Lower lobe of right lung (tissue), 2 donors: ENCODE measurements at regions not wholly inside any gene's neighbourhood (a gene's known extent, or its start where the extent isn't known, plus 50 kb on each side); places are given as distances from the start of the nearest gene placed in this dataset.

Experiments
- ATAC-seq, 2 donors: fragments of 200-7000 bp; cut with Tn5 transposase; one replicate each; pipeline ENCODE4 v1.9.1; 2020 to 2022; ENCODE audit warnings: mild to moderate bottlenecking in 2 of 2, moderate library complexity in 2 of 2
- DNase-seq: peaks from one replicate; pipeline ENCODE4 v3.0.0-alpha.2; 2020
- H3K27ac ChIP-seq: fragments of 200-600 bp; one replicate; pipeline ENCODE4 v1.8.0; 2022
- H3K27me3 ChIP-seq: fragments of 200-600 bp; one replicate; pipeline ENCODE4 v1.8.0; 2022; ENCODE audit warnings: low read depth
- H3K36me3 ChIP-seq: fragments of 200-600 bp; one replicate; pipeline ENCODE4 v1.8.0; 2022; ENCODE audit warnings: mild to moderate bottlenecking
- H3K4me1 ChIP-seq: fragments of 200-600 bp; one replicate; pipeline ENCODE4 v1.8.0; 2022
- H3K4me3 ChIP-seq: fragments of 200-600 bp; one replicate; pipeline ENCODE4 v1.8.0; 2022; ENCODE audit warnings: mild to moderate bottlenecking
- H3K9me3 ChIP-seq: fragments of 200-600 bp; one replicate; pipeline ENCODE4 v1.8.0; 2022
- CTCF ChIP-seq: fragments of 200-600 bp; IDR thresholded peaks from one replicate; pipeline ENCODE4 v1.8.0; 2022; ENCODE audit warnings: antibody characterized with exemption, mild to moderate bottlenecking
- intact Hi-C: fragments of 100-400 bp; cut with DNase I; formaldehyde crosslinking; loops from one replicate; pipeline ENCODE4 v1.11.0; 2022
- donor health status: DM: no; HTN: yes; CAD: no; lungs with severe emphysema.

- ATAC-seq (no peak), DNase-seq (no peak)
- Histone ChIP-seq H3K4me3 (no peak overlapping the region), H3K4me1 (peaks cover 42% of the 10 kb centered on the region), H3K27me3 (no peaks in the 10 kb centered on the region), H3K27ac (no peak overlapping the region), H3K36me3 (no peaks in the 10 kb centered on the region), H3K9me3 (no peaks in the 10 kb centered on the region)
- TF ChIP-seq CTCF: no peak
- intact Hi-C loops: no loop called here
These were observed 142.8 kb downstream of the SCARB1 start for GRCh38 chr12:124720681-124721500.

GRCh38 chr12:124720004-124720680, 143.5 kb downstream of the SCARB1 start:
- Histone ChIP-seq H3K4me3 (no peak overlapping the region), H3K27ac (no peak overlapping the region), H3K36me3 (no peaks in the 10 kb centered on the region), H3K9me3 (no peaks in the 10 kb centered on the region), H3K4me1 (peaks cover 49% of the 10 kb centered on the region), H3K27me3 (no peaks in the 10 kb centered on the region)
- DNase-seq (no peak), ATAC-seq (no peak)
- TF ChIP-seq CTCF: peak; percentile 25
- intact Hi-C loops: no loop called here

- no peak overlapping the region for H3K27ac ChIP-seq
- peaks cover 56% of the 10 kb centered on the region for H3K4me1 ChIP-seq
- intact Hi-C loops: no loop called here
- DNase-seq (no peak), ATAC-seq (no peak)
- no peak overlapping the region for H3K4me3 ChIP-seq
- no peaks in the 10 kb centered on the region for H3K36me3 ChIP-seq
- TF ChIP-seq CTCF: no peak
- H3K27me3 ChIP-seq: no peaks in the 10 kb centered on the region
- no peaks in the 10 kb centered on the region for H3K9me3 ChIP-seq
These were observed 144.4 kb downstream of the SCARB1 start for GRCh38 chr12:124719231-124719630.

- H3K9me3 ChIP-seq: no peaks in the 10 kb centered on the region
- peaks cover 64% of the 10 kb centered on the region for H3K4me1 ChIP-seq
- no peak for TF ChIP-seq CTCF
- no peak for DNase-seq
- intact Hi-C loops: no loop called here
- H3K4me3 ChIP-seq: no peak overlapping the region
- no peaks in the 10 kb centered on the region for H3K27me3 ChIP-seq
- ATAC-seq: no peak
- H3K27ac ChIP-seq: no peak overlapping the region
- no peaks in the 10 kb centered on the region for H3K36me3 ChIP-seq
These were observed 145.2 kb downstream of the SCARB1 start for GRCh38 chr12:124718458-124718857.

- H3K4me1 ChIP-seq: peaks cover 68% of the 10 kb centered on the region
- no peak for TF ChIP-seq CTCF
- no peaks in the 10 kb centered on the region for H3K36me3 ChIP-seq
- no peak overlapping the region for H3K4me3 ChIP-seq
- intact Hi-C loops: no loop called here
- H3K27me3 ChIP-seq: no peaks in the 10 kb centered on the region
- ATAC-seq: no peak
- DNase-seq: no peak
- no peaks in the 10 kb centered on the region for H3K9me3 ChIP-seq
- no peak overlapping the region for H3K27ac ChIP-seq
These were observed 145.6 kb downstream of the SCARB1 start for GRCh38 chr12:124718036-124718435.
